Neural cell (in vitro differentiated cells): ENCODE measurements at regions not wholly inside any gene's neighbourhood (a gene's known extent, or its start where the extent isn't known, plus 50 kb on each side); places are given as distances from the start of the nearest gene placed in this dataset.

Source experiments
- H2AFZ ChIP-seq: fragments of 200-600, 300-800 bp; sonication (generic), shearing (Covaris generic); 2 replicates; pipeline ENCODE4 v1.6.0; 2014; ENCODE audit warnings: low read depth, mild to moderate bottlenecking, antibody characterized with exemption, low read length, moderate library complexity
- H3F3A ChIP-seq: fragments of 200-600 bp; shearing (Covaris generic); 2 replicates; pipeline ENCODE4 v1.6.1; 2016; ENCODE audit warnings: mild to moderate bottlenecking, moderate library complexity, mixed read lengths, antibody characterized with exemption, low read length; ENCODE audit not compliant: insufficient read depth, poor library complexity, severe bottlenecking
- H3K27ac ChIP-seq: fragments of 200-600, 300-800 bp; sonication (generic), shearing (Covaris generic); 2 replicates; pipeline ENCODE4 v1.5.1; 2014; ENCODE audit warnings: mild to moderate bottlenecking, low read length, moderate library complexity
- H3K27me3 ChIP-seq: fragments of 300-800, 200-600 bp; sonication (generic), shearing (Covaris generic); 2 replicates; pipeline ENCODE4 v1.6.0; 2014; ENCODE audit warnings: mild to moderate bottlenecking, low read depth, low read length, moderate library complexity; ENCODE audit not compliant: insufficient read depth
- H3K36me3 ChIP-seq: fragments of 300-800, 200-600 bp; sonication (generic), shearing (Covaris generic); 2 replicates; pipeline ENCODE4 v1.5.1; 2014; ENCODE audit warnings: mild to moderate bottlenecking, antibody characterized with exemption, low read length, moderate library complexity; ENCODE audit not compliant: insufficient read depth
- H3K4me2 ChIP-seq: fragments of 300-800, 200-600 bp; sonication (generic), shearing (Covaris generic); 2 replicates; pipeline ENCODE4 v1.6.0; 2014; ENCODE audit warnings: mild to moderate bottlenecking, low read length
- H3K4me3 ChIP-seq: fragments of 300-800, 200-600 bp; sonication (generic), shearing (Covaris generic); 2 replicates; pipeline ENCODE4 v1.5.1; 2014; ENCODE audit warnings: mild to moderate bottlenecking, low read length, moderate library complexity
- H3K79me2 ChIP-seq: fragments of 200-600 bp; shearing (Covaris generic); replicated peaks from 2 replicates; pipeline ENCODE4 v1.6.0; 2014; ENCODE audit warnings: mild to moderate bottlenecking, low read length, moderate library complexity; ENCODE audit not compliant: insufficient read depth
- H3K9ac ChIP-seq: fragments of 300-800, 200-600 bp; sonication (generic), shearing (Covaris generic); 2 replicates; pipeline ENCODE4 v1.6.1; 2016; ENCODE audit warnings: mild to moderate bottlenecking, low read length, mixed read lengths
- H3K9me2 ChIP-seq: fragments of 200-600 bp; shearing (Covaris generic); 2 replicates; pipeline ENCODE4 v1.6.1; 2016; ENCODE audit warnings: mild to moderate bottlenecking, low read length, mixed read lengths; ENCODE audit not compliant: insufficient read depth
- H3K9me3 ChIP-seq: fragments of 200-600, 300-800 bp; sonication (generic), shearing (Covaris generic); 2 replicates; pipeline ENCODE4 v1.6.1; 2016; ENCODE audit warnings: mild to moderate bottlenecking, mixed run types, low read length, moderate library complexity, mixed read lengths
- H4K20me1 ChIP-seq: fragments of 200-600 bp; shearing (Covaris generic); 2 replicates; pipeline ENCODE4 v1.6.1; 2016; ENCODE audit warnings: mild to moderate bottlenecking, mixed run types; ENCODE audit not compliant: insufficient read depth
- EP300 ChIP-seq: fragments of 450-650 bp; conservative IDR thresholded peaks from 2 replicates; pipeline ENCODE4 v1.6.1; 2014; ENCODE audit warnings: antibody characterized with exemption, mild to moderate bottlenecking, moderate library complexity; ENCODE audit not compliant: poor library complexity, severe bottlenecking
- EZH2 ChIP-seq: fragments of 200-600, 300-800 bp; shearing (Covaris generic), sonication (generic); IDR thresholded peaks from 2 replicates; pipeline ENCODE4 v1.6.1; 2014; ENCODE audit warnings: antibody characterized with exemption, low read length, borderline replicate concordance, mild to moderate bottlenecking; ENCODE audit not compliant: insufficient read depth, poor library complexity, severe bottlenecking
- MXI1 ChIP-seq: fragments of 450-650 bp; conservative IDR thresholded peaks from 2 replicates; pipeline ENCODE4 v1.6.1; 2014; ENCODE audit warnings: antibody characterized with exemption, mild to moderate bottlenecking; ENCODE audit not compliant: poor library complexity, severe bottlenecking
- POLR2AphosphoS5 ChIP-seq: IDR thresholded peaks from 2 replicates; pipeline ENCODE4 v1.6.1; 2012
- RAD21 ChIP-seq: fragments of 450-650 bp; conservative IDR thresholded peaks from 2 replicates; pipeline ENCODE4 v1.6.1; 2014; ENCODE audit warnings: antibody characterized with exemption, mild to moderate bottlenecking, moderate library complexity
- SMC3 ChIP-seq: fragments of 450-650 bp; conservative IDR thresholded peaks from 2 replicates; pipeline ENCODE4 v1.6.1; 2014; ENCODE audit warnings: antibody characterized with exemption, mild to moderate bottlenecking, moderate library complexity; ENCODE audit not compliant: poor library complexity
- TAF1 ChIP-seq: IDR thresholded peaks from 2 replicates; pipeline ENCODE4 v1.6.1; 2012; ENCODE audit warnings: low read depth
- TF ChIP-seq, protein P1 (sequence below): fragments of 450-650 bp; IDR thresholded peaks from 2 replicates; pipeline ENCODE4 v1.5.1; 2014; ENCODE audit warnings: antibody characterized with exemption, mild to moderate bottlenecking, moderate library complexity; ENCODE audit not compliant: poor library complexity, severe bottlenecking
- TF ChIP-seq, protein P2 (sequence below): IDR thresholded peaks from 2 replicates; pipeline ENCODE4 v1.6.1; 2012; ENCODE audit warnings: borderline replicate concordance

DNA sequence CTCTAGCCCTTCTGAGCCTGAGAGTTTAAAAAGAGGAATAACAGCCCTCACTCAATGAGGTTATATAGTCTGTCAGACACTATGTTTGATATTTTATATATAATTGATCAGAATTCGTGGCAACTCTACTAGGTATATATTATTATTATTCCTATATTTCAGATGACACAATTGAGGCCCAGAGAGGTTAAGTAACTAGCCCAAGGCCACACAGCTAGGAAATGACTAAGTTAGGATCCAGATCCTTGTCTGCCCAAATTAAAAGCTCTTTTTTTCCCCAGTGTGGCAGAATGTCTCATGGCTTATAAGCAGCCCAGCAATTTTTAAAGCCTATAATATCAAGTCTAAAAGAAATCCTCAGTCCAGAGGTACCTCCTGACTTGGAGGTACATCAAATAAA, 1119.9 kb upstream of the AUTS2 start:
- H3K4me2 ChIP-seq = no peak overlapping the region
- no peak overlapping the region for H3K27ac ChIP-seq
- no peaks in the 10 kb centered on the region for H3K9me2 ChIP-seq
- no peaks in the 10 kb centered on the region for H3K36me3 ChIP-seq
- no peaks in the 10 kb centered on the region for H3F3A ChIP-seq
- H3K27me3 ChIP-seq = no peaks in the 10 kb centered on the region
- TF ChIP-seq MXI1 = no peak
- TF ChIP-seq EP300 = no peak
- TF ChIP-seq, protein P1, sequence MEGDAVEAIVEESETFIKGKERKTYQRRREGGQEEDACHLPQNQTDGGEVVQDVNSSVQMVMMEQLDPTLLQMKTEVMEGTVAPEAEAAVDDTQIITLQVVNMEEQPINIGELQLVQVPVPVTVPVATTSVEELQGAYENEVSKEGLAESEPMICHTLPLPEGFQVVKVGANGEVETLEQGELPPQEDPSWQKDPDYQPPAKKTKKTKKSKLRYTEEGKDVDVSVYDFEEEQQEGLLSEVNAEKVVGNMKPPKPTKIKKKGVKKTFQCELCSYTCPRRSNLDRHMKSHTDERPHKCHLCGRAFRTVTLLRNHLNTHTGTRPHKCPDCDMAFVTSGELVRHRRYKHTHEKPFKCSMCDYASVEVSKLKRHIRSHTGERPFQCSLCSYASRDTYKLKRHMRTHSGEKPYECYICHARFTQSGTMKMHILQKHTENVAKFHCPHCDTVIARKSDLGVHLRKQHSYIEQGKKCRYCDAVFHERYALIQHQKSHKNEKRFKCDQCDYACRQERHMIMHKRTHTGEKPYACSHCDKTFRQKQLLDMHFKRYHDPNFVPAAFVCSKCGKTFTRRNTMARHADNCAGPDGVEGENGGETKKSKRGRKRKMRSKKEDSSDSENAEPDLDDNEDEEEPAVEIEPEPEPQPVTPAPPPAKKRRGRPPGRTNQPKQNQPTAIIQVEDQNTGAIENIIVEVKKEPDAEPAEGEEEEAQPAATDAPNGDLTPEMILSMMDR = no peak
- TF ChIP-seq EZH2 = no peak
- TF ChIP-seq RAD21 = no peak
- no peak for TF ChIP-seq TAF1
- no peak for TF ChIP-seq SMC3
- no peak for TF ChIP-seq POLR2AphosphoS5
- TF ChIP-seq, protein P2, sequence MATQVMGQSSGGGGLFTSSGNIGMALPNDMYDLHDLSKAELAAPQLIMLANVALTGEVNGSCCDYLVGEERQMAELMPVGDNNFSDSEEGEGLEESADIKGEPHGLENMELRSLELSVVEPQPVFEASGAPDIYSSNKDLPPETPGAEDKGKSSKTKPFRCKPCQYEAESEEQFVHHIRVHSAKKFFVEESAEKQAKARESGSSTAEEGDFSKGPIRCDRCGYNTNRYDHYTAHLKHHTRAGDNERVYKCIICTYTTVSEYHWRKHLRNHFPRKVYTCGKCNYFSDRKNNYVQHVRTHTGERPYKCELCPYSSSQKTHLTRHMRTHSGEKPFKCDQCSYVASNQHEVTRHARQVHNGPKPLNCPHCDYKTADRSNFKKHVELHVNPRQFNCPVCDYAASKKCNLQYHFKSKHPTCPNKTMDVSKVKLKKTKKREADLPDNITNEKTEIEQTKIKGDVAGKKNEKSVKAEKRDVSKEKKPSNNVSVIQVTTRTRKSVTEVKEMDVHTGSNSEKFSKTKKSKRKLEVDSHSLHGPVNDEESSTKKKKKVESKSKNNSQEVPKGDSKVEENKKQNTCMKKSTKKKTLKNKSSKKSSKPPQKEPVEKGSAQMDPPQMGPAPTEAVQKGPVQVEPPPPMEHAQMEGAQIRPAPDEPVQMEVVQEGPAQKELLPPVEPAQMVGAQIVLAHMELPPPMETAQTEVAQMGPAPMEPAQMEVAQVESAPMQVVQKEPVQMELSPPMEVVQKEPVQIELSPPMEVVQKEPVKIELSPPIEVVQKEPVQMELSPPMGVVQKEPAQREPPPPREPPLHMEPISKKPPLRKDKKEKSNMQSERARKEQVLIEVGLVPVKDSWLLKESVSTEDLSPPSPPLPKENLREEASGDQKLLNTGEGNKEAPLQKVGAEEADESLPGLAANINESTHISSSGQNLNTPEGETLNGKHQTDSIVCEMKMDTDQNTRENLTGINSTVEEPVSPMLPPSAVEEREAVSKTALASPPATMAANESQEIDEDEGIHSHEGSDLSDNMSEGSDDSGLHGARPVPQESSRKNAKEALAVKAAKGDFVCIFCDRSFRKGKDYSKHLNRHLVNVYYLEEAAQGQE = no peak
- no peaks in the 10 kb centered on the region for H3K9me3 ChIP-seq
- H2AFZ ChIP-seq = no peak overlapping the region
- H4K20me1 ChIP-seq = no peaks in the 10 kb centered on the region
- no peak overlapping the region for H3K9ac ChIP-seq
- H3K4me3 ChIP-seq = no peak overlapping the region
- no peaks in the 10 kb centered on the region for H3K79me2 ChIP-seq

DNA sequence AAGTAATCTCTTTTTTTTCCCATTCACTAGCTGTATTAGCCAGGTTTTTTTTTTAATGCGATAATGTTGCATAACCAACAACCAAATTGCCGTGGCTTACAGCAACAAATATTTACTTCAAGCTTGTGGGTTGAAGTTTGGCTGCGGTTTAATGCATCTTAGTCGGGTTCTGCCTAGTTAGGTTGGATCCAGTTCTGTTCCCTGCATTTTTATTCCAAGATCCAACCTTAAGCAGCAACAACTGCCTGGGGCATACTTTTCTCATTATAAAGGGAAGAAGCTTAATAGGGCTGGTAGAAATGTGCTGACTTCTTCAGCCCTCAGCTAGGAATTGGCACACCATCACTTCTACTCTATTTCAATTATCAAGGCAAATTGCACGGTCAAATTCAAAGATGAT, 1115.5 kb upstream of the AUTS2 start:
- Histone ChIP-seq H4K20me1 (no peaks in the 10 kb centered on the region), H3K4me3 (no peak overlapping the region), H3K27me3 (no peaks in the 10 kb centered on the region), H3K9ac (no peak overlapping the region), H2AFZ (no peak overlapping the region), H3K9me3 (no peaks in the 10 kb centered on the region), H3K27ac (no peak overlapping the region), H3K9me2 (no peaks in the 10 kb centered on the region), H3K79me2 (no peaks in the 10 kb centered on the region), H3K4me2 (no peak overlapping the region), H3F3A (no peaks in the 10 kb centered on the region), H3K36me3 (no peaks in the 10 kb centered on the region)
- TF ChIP-seq TAF1 (no peak), RAD21 (no peak), SMC3 (no peak), MXI1 (no peak), POLR2AphosphoS5 (no peak), EZH2 (no peak), EP300 (no peak)
- TF ChIP-seq, protein P1 = no peak
- TF ChIP-seq, protein P2 = no peak
